GM18499 (cell line): ENCODE measurements at regions not wholly inside any gene's neighbourhood (a gene's known extent, or its start where the extent isn't known, plus 50 kb on each side); places are given as distances from the start of the nearest gene placed in this dataset.
"Not testable (repeated sequence)": the region's sequence is repeated elsewhere in the genome, so short reads cannot be mapped to it uniquely, and the experiment has no call there.

Experiments
- ATAC-seq: cut with Tn5 transposase; IDR thresholded peaks from one replicate; pipeline ENCODE4 v1.9.1; 2021; ENCODE audit warnings: moderate number of reproducible peaks; ENCODE audit not compliant: insufficient read depth, unreplicated experiment

DNA sequence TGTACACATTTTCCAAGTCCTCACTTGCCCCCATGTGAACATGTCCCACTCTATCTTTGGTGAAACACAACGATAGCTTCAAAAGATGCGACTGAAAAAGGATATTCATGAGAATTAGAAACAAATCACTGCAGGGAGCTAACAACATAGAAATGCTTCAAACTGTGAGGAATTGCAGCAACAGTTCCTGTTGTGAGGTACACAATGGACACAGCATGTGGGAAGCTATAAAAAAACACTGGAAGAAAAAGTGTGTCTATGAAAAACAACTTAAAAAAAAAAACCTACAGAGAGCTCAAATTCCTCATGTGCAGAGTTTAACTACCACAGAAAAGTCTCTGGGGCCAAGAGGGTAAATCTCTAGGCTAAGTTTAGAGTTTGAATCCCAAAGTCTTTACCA lies 51.6 kb upstream of the BLTP1 start:
- ATAC-seq: no peak

DNA sequence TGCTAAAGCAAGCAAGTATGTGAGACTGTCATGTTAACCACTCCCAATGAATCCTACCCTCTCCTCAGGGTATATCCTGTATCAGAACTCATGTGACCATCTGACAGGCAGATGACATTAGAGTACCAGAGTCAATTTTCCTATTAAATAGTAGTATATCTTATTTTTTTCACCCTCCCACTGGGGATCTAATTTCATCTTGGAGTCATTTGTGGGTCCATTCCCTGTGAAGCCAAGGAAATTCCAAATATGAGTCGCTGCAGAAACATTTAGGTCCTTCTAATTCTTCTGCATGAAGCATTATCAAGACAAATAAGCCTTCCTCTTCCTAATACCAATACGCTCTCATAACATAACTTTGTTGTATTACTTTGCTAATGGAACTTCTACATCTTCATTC lies 52.2 kb upstream of the BLTP1 start:
- ATAC-seq: no peak

DNA sequence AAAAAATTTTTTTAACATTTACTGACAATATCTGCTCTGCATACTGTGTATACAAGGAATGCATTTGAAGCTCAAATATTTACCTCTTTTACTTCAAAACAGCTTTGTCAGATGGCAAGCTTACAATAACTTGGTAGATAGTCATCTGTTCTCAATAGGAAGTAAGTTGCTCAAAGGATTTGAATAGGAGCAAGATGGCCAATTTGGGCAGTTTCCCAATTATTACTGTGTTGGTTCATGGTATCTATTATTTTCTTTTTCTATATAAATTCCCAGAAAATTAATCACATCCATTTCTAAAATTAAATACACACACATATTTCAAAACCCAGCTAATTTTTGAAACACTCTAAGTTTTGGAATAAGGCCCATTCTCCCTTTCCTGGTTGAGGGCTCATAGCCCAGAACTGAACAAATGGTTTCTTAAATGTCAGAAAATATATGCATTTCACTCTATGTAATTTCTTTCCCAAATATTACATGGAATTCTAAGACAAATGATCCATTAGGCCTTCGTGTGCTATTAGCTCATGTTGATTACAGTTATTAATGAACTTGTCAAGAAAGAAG lies 60.2 kb upstream of the BLTP1 start:
- ATAC-seq: no peak

DNA sequence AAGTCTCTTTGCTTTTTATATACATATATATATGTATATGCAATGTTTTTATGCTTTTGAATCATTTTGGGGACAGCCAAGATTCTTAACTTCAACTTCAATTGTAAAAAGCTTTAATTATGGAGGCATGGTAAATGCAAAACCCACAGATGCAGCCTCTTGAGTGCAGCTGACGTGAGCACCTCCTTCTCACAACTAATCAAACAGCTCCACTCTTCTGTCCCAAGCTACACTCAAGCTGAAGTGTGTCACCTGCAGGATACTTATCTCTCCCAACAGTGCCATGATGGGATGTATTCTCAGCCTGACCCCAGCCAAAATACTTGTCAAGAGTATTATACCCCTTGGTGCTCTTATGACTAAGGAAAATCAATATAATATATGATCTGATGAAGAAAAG lies 60.7 kb upstream of the BLTP1 start:
- no peak for ATAC-seq

DNA sequence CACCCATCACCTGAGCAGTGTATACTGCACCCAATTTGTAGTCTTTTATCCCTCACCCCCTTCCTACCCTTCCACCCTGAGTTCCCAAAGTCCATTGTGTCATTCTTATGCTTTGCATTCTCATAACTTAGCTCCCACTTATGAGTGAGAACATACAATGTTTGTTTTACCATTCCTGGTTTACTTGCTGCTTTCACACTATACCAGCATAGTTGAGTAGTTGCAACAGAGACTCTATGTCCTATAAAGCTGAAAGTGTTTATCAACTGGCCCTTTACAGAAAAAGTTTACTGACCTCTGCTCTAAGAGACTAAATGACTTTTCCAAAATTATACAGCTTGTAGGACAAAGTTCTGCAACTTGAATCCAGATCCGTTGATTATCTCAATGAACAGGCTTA lies 61.1 kb upstream of the BLTP1 start:
- no peak for ATAC-seq

GRCh38 chr4:122086338-122087065 lies 65.6 kb upstream of the BLTP1 start:
- no peak for ATAC-seq

DNA sequence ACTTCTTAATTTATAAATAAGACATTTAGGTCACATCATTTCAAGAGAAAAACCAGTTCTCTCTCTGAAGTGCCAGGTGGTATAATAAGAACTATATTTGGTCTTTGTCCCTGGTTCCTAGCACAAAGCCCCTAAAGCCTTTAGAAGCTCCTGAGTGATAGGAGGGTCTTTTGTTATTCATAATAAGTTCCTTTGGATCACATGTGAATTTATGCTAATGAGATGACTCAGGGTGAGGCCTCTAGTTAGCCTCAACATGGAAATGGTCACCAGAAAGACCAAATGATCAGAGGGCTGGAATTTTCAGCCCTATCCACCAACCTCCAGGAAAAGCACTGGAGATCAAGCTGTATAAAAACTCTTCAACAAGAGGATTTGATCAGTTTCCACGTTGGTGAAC lies 68.1 kb upstream of the BLTP1 start:
- ATAC-seq: no peak

DNA sequence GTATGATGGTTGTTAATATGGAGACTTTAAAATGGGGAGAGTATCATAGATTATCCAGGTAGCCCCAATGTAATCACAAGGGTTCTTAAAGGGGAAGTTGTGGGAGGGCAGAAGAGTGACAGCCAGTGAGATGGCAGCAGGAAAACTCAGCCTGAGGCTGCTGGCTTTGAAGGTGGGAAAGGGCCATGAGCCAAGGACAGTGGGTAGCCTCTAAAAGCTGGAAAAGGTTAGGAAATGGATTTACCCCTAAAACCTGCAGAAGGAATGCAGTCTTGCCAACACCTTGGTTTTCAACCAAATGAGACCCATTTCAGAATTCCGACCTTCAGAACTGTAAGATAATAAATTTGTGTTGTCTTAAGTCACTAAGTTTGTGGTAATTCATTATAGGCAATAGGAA lies 68.8 kb upstream of the BLTP1 start:
- no peak for ATAC-seq

GRCh38 chr4:122082661-122083060 lies 69.5 kb upstream of the BLTP1 start:
- no peak for ATAC-seq

GRCh38 chr4:122077653-122078052 lies 74.5 kb upstream of the BLTP1 start:
- not testable (repeated sequence) for ATAC-seq

DNA sequence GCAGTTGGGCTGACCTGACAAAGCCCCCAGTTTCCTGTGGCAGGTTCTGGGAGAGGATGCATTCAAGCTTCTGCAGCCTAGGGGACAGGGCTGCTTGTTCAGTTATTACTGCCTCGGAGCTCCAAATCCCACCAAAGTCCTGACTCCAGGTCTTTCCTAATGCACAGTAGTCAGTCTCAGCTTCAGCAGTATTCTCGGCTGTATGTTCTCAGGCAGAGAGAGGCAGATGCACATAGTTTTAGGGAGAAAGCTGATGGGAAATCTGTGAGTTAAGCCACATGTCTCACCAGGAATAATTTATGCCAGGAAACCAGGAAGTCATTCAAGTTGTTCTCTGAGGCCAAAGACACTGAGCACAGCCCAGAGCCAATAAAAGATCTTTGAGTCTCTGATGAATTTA lies 75.3 kb upstream of the BLTP1 start:
- not testable (repeated sequence) for ATAC-seq

DNA sequence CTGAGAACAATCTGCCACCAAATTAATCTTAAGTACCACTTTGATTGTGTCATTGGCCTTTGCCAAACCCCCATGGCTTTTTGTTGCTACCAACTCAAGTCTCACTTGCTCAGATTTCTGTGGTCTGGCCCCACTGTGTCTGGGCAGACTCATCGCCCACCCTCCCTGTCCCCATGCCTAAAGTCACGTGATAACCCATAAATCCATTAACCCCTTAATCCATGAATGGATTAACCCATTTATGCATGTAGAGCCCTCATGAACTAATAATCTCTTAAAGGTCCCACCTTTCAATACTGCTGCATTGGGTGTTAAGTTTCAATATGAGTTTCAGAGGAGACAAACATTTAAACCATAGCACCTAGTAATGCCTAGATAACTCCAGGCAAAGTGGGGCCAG lies 78.5 kb upstream of the BLTP1 start:
- no peak for ATAC-seq

GRCh38 chr4:122065915-122066314 lies 86.2 kb upstream of the BLTP1 start:
- no peak for ATAC-seq

DNA sequence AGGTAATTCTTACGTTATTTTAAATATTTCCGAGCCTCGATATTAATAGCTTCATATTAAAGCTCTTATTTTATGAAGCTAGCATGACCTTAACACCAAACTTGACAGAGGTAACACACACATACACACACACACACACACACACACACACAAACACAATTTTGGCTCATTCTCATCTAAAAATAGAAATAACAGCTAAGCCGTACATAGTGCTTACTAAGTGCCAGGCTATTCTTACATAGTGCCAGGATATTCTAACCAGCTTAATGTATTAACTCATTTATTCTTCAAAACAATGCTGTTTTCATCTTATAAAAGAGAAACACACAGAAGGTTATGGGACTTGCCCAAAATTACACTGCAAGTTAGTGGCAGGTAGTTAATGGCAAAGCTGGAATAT lies 87.0 kb upstream of the BLTP1 start:
- no peak for ATAC-seq

- ATAC-seq: no peak
These were observed 98.9 kb upstream of the BLTP1 start for GRCh38 chr4:122053186-122053585.

GRCh38 chr4:122052677-122053076 lies 99.5 kb upstream of the BLTP1 start:
- no peak for ATAC-seq

DNA sequence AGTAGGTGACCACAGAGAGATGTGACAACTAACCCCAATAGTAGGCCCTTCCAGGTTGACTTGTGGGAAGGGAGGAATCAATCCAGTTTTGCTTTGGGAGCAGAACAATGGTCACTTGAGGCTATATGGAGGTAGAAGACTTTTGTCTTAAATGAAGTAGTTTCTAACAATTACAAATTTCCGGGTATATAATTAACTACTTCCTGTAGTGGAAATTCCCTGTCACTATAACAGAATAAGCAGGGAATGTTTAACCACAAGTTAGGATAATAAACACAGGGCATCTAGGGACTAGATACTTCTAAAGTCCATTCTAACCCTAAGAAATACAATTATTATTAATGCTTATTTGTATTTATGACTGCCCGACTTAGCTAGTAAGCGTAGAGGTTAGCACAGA lies 99.0 kb upstream of the TRPC3 start:
- no peak for ATAC-seq

GRCh38 chr4:122047456-122048425 lies 95.9 kb upstream of the TRPC3 start:
- no peak for ATAC-seq

DNA sequence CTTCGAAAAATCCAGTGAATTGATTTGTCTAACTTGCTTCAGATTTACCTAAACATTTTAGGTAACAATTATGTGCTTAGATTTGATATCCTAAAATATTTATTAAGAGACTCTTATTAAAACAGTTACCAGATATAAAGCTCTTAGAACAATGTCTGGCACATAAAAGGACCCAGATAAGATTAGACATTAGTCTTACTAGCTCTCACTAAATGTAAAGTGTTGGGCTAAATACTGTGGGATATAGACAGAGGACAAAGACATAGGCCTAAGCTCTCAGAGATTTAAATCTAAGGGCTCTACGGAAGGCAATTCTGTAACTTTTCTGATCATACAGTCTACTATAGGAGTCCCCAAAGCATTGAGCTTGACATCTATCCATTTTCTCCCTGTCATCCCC lies 94.4 kb upstream of the TRPC3 start:
- no peak for ATAC-seq

DNA sequence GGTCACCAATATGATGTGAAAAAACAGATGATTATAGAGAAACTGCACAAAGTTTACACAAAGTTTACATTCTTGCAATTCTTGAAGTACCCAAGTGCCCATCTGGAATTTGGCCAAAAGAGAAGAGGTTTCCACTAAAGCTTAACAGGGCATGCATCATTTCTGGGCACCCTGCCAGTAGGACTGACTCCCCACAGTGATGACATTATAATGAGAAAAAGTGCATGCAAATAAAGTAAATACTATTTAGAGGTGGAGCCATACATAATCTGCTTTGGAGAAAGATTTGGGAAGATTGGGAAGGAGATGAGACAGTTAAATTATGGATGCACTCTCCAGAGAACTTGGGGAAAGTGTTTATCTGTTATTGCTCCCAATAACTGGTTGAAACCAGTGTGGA lies 93.7 kb upstream of the TRPC3 start:
- ATAC-seq: no peak

DNA sequence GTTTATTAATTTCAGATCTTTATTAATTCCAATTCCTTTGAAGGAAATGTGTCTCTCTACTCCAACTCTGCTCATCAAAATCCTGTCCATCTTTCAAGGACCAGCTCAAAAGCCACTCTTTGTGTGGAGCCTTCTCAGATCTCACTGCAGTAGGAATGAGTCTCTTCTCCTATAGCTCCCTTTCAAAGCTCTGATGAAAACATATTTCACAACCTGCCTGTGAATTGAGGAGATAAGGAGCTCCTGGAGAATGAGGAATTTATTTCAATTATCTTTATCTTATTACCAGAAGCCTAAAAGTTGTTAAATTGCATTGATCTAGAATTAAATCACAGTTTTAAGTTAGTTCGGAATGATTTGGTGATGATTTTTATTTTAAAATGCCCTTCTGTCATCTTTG lies 92.6 kb upstream of the TRPC3 start:
- ATAC-seq: no peak
